ENCODE measurements at regions not wholly inside any gene's neighbourhood (a gene's known extent, or its start where the extent isn't known, plus 50 kb on each side); places are given as distances from the start of the nearest gene placed in this dataset.

DNA sequence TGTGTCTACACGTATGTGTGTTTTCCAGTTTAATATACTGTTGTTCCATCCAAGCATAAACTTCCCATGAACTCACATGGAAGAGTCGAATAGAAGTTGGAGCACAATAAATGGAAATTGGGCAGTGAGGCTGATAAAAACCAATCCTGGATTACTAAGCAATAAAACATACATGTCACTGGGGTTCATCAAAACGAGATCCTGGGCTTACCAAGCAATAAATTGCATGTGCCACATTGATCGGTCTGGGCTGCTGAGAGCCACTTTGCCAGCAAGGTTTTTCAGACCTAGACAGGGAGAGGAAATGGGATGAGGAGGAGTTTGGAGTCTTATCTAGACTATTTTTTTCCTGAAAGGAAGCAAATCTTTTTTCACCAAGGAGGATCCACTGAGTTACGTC lies 322.3 kb upstream of the C16orf82 start (continued):
- TF ChIP-seq ZNF592 (IDR thresholded peaks at IDR 0.05), result no peak
- TF ChIP-seq EZH2 (IDR thresholded peaks at IDR 0.05; ENCODE audit: borderline replicate concordance, control insufficient read depth, low read depth, low read length), result no peak

DNA sequence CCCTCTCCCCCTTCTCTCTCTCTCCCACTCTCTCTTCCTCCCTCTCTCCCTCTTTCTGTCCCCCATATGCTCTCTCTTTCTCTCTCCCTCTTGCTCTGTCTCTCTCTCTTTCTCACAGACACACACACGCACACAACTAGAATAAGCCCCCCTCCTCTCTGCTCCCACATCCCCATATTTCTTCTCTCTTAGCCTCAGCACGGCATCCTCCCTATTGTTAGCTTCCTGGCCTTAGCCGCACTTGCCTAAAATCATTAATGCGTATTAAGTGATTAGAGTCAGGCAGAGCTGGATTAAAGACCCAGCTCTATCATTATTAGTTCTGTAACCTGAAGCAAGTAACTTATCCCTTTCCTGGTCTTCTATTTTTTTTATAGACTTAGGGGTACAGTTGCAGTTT lies 319.0 kb upstream of the C16orf82 start:
- ATAC-seq (no peak), DNase-seq (ENCODE audit: low read depth, low spot score) (no peak), FAIRE-seq (no peak)
- ChIA-PET POLR2A (no interaction called here), RAD21 (ENCODE audit: unreplicated experiment) (no interaction called here), SMC1A (ENCODE audit: uncharacterized antibody, unreplicated experiment) (no interaction called here), CTCF (interaction anchor here (0.8 kb wide), 1 partner anchor 22 kb away, joined by 4 read pairs; no protein-coding TSS in a partner anchor)
- H2AFZ ChIP-seq (ENCODE audit: control insufficient read depth, low read depth, low read length), result no peak overlapping the region
- no peak overlapping the region for H3K9ac ChIP-seq (ENCODE audit: control insufficient read depth, insufficient read depth, low read length)
- H3K36me3 ChIP-seq (ENCODE audit: control insufficient read depth in 2 of 2, insufficient read depth in 2 of 2, low read length in 1 of 2), result no peaks in the 10 kb centered on the region
- BruUV-seq (replicated peaks), result no TSS peak
- no peaks in the 10 kb centered on the region for H4K20me1 ChIP-seq (ENCODE audit: control insufficient read depth, insufficient read depth)
- H3K4me1 ChIP-seq (ENCODE audit: control insufficient read depth, insufficient read depth, low read length), result no peaks in the 10 kb centered on the region
- intact Hi-C loops (cut with micrococcal nuclease; ENCODE audit: unreplicated experiment), result no loop called here
- H3K4me2 ChIP-seq (ENCODE audit: control insufficient read depth, insufficient read depth), result no peak overlapping the region
- H3K27ac ChIP-seq (ENCODE audit: control insufficient read depth, insufficient read depth), result no peak overlapping the region
- WGBS (ENCODE audit: insufficient coverage, insufficient replicate concordance, low lambda C conversion rate, missing lambda C conversion rate), result 11% methylated on average over 4 of the region's 4 CpGs
- TF ChIP-seq POLR2AphosphoS2 (IDR thresholded peaks at IDR 0.05; ENCODE audit: low read depth, low read length), result no peak
- no peak for TF ChIP-seq MEF2A (IDR thresholded peaks at IDR 0.05; ENCODE audit: insufficient read depth, low read depth, low read length)
- no peak for TF ChIP-seq FOXM1 (IDR thresholded peaks at IDR 0.05; ENCODE audit: low read depth, low read length)
- no peak for TF ChIP-seq DPF2 (IDR thresholded peaks at IDR 0.05)
- TF ChIP-seq HSF1 (IDR thresholded peaks at IDR 0.05; ENCODE audit: low read depth, low read length), result no peak
- TF ChIP-seq PKNOX1 (IDR thresholded peaks at IDR 0.05), result no peak
- no peaks in the 10 kb centered on the region for H3K9me3 ChIP-seq (replicated peaks; ENCODE audit: control insufficient read depth, insufficient read depth, low read length)
- no peaks in the 10 kb centered on the region for H3K79me2 ChIP-seq (ENCODE audit: control insufficient read depth, insufficient read depth, low read length)
- no peak overlapping the region for H3K4me3 ChIP-seq
- in situ Hi-C loops (cut with MboI), result no loop called here
- no peaks in the 10 kb centered on the region for H3K27me3 ChIP-seq (replicated peaks in 1 of 2; ENCODE audit: control insufficient read depth in 2 of 2, insufficient read depth in 2 of 2, low read length in 1 of 2)

Measured in GM12878 (cell line).